ENCODE measurements at regions not wholly inside any gene's neighbourhood (a gene's known extent, or its start where the extent isn't known, plus 50 kb on each side); places are given as distances from the start of the nearest gene placed in this dataset.

DNA sequence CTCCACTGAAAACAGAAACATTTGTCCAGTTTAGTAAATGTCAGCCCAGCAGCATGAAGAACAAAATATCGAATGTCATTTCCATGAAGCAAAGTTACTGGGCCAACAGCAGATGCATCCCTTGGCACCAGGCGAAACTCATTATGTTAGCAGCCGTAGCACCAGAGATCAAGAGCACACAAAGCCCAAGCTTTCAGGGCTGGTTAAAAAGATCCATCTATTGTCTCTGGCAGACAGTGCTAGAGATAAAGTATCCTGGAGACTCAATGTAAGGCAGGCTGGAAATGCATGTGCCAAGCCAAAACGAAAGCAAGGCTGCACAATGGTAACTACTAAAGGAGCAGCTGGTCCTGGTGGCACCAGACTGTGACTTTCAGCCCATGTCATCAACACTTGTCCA lies 120.3 kb upstream of the PLEKHG7 start:
- no peak for DNase-seq (ENCODE audit: low read depth)

DNA sequence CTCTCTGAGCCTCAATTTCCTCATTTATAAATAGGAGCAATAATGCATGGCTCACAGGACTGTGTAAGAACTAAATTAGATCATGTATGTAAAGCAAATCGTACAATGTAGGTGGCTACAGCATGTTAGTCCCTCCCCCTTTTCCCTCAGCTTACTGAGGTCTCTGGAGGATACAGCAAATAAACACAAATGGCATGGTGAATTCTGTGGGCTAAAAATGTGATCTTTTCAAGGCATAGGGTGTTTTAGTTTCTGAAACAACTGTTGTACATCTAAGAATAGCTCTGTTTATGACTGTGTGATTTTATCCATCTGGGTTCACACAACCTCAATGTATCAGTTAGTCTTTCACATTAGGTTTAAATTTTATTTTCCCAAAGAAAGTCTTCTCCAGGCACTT lies 121.2 kb upstream of the PLEKHG7 start:
- no peak for DNase-seq (ENCODE audit: low read depth)

DNA sequence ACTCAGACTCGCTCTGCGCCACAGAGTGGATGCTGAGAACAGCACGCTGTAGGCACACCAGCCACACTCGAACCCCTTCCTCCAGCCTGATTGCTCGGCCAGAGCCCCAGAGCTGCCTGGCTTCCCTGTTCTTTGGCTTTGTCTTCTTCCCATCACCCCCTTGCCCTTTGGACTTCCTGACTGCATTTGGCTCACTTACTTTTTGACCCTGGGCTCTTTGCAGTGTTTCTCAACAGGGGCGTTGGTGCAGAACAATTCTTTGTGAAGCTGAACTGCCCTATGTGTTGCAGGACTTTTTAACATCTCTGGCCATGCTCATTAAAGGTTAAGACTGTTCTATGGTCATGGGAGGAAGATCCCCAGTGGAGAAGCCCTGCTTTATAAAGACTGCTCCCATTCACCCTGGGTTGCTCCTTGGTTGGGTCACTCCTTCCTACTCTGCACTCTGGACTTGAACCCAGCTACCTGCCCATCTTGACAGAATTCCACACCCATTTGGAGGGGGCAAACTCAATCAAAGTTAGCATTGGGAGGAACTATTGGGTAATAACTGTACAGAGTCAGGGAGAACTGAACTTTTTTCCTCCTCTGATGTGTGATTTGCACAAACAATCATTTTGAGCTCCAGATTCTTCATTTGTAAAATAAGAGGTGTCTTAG lies 127.7 kb upstream of the PLEKHG7 start:
- DNase-seq (ENCODE audit: low read depth): no peak

DNA sequence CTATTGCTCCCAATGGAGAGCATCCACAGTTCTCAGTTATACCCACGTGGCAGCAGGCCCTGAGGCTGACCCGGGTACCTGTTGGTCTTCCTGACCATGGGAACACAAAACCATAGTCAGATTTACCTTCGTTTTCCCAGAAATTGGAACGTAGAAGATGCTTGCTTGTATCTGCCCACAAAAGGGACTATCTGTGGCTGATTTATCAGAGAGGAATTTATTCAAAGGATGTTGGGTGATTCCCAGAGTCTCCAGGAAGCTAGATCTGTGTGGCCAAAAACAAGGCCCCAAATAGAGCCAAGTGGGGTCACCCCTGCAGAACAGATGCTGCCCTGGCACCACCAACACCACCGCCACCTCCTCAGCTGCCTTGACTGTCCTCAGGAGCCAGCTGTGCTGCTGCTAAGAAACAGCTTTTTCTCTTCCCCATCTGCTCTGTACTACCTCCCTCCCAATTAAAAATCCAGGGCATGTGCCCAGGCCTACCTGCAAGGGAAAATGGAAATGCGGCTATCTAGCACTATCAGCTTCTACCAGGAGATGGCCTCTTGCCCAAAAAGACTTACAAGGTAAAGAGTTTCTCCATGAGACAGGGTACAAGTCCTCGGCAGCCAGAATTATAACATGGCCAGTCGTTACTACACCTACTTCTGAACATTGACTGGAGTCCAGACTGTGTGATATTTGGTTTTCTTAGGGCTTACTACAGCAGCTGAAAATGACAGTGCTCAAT lies 128.6 kb upstream of the PLEKHG7 start:
- DNase-seq (ENCODE audit: low read depth): no peak

DNA sequence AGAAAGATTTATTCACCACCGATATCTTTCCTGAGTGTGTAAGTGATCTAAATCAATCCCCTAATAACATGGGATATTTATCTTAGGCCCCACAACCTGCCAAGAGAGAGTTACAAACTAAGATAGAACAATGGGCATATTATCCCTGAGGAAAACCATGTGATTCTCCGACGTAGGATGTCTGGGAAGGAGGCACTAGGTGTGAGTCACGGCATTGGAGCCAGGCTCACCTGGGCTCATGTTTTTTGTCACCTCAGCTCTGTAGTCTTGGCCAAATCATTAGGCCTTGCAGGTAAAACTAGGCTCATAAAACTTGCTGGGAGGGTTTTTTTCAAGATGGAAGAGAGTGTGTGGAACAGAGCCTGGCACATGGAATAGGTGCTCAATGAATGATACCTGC lies 129.7 kb upstream of the PLEKHG7 start:
- no peak for DNase-seq (ENCODE audit: low read depth)

DNA sequence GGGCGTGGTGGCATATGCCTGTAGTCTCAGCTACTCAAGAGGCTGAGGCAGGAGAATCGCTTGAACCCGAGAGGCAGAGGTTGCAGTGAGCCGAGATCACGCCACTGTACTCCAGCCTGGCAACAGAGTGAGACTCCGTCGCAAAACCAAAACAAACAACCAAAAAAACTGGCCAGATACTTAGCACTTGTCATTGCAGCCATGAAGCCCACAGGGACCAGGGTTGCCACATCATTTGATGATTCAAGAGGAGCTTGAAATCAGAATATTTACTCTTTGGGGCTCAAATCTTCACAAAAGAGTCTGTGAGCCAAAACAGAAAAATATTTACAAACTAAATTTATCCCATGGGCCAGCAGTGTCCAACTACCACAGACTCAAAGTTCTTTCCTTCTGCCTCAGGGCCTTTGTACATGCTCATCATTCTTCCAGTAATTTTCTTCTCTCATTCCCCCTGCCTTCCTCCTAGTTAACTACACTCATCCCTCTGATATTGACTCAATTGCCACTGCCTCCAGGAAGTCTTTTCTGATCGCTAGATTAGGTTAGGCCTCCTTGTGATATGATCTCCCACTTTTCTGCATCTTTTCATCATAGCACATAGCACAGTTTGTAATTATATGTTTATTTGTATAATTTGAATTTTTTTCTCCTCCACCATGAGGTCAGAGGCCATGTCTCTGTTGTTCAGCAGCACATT lies 130.8 kb upstream of the PLEKHG7 start:
- DNase-seq (ENCODE audit: low read depth): no peak

DNA sequence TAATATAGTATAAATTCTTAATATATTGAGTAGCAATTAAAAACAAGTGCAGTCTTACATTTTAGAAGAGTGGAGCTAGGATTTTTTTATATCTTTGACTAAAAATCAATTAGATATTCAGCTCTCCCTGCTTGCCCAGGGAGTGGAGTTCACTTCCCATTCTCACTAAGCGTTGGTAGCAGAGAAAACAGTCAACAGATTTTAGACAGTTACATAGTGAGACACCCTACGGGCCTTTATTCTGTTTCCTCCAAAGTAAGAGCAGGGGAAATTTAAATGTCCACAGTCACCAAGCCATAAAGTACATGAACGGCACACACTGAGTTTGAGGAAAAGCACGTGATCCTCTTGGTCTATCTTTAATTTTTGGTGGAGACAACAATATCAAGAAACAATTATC lies 131.6 kb upstream of the PLEKHG7 start:
- DNase-seq (ENCODE audit: low read depth): no peak

DNA sequence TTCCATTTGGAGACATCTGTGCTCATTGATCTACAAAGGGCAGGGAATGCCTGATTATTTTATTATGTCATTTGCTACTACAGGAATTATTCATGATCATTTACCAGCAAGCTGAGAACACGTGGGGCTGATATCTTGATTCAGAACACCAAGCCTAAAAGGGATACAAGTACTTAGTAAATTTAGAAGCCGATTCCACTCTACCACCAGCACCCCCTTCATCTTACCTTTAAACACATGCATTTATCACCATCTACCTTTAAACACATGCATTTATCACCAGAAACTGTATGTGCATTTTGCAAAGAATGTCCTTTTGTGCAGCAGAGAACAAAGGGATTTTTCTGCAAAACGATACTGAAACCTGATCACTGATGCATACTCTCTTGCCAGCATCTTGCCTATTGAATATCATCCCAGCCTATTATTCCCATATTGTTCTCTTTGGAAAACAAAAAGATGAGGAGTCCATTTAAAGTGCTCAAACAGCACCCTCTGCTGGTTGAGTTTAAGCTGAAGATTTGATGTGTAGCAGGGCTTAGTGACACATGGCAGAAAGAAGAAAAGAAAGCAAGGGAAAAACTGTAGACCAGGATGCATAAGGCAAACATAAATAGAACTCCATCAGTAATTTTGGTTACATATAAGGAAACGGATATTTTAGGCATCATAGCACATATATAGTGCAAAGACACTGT lies 132.6 kb upstream of the PLEKHG7 start:
- peak; percentile 82 for DNase-seq (ENCODE audit: low read depth)

DNA sequence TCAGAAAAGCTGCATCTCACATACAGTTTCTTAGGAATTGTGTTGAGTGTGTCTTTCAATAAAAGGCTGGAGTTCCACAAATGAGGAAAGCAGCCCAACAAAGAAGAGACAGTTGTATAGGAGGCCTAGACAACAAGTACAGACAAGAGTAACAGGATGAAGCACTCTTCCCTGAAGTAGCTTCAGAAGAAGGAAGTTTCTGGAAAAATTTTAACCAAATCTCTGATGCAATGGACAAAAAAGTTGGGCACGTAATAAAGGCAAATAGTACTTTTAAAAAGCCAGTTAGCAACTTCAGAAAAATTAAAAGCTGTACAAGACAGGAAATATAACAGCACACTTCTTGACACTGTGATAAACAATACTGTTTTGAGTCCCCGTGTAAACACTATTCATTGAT lies 134.1 kb upstream of the PLEKHG7 start:
- DNase-seq (ENCODE audit: low read depth): no peak

DNA sequence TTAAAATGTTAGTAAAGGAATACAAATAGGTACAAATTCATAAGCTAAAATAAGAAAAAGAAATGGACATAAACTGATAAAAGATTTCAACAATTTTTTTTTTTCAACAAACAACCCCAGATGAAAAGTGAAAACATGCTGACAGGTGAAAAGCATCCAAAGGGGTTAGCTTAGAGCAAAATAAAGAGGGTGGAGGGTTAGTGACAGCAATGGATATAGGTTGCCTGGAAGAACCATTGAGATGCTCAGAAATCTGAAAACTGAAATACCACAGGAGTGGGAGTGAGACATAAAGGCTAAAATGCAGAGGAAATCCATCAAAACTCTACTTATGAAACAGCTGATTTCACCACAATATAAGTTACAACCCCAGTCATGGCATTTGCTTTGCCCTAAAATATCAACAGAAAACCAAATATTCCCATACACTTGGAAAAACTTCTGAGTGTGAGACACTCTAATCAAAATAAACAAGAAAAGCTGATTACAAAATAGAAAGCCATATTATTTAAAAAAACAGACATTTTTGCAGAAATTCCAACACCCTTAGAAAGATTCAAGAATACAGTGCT lies 136.3 kb upstream of the PLEKHG7 start:
- DNase-seq (ENCODE audit: low read depth): no peak

DNA sequence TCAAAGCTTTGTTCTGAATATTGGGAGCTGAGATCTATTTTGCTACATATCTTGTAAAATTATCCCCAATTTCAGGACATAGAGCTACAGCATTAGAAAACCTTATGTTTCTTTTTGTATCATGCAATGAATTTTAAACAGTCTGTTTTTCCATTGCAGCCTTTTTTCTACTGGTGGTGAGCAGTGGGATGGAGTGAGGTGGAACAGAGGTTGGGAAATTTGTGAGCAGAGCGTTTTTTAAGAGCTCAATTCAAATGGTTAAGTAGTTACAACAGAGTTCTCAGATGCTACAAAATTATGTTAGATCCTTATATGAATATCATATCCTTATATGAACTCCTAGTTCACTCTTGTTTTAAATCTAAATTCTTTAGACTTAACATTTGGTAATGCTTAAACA lies 139.0 kb upstream of the PLEKHG7 start:
- no peak for DNase-seq (ENCODE audit: low read depth)

DNA sequence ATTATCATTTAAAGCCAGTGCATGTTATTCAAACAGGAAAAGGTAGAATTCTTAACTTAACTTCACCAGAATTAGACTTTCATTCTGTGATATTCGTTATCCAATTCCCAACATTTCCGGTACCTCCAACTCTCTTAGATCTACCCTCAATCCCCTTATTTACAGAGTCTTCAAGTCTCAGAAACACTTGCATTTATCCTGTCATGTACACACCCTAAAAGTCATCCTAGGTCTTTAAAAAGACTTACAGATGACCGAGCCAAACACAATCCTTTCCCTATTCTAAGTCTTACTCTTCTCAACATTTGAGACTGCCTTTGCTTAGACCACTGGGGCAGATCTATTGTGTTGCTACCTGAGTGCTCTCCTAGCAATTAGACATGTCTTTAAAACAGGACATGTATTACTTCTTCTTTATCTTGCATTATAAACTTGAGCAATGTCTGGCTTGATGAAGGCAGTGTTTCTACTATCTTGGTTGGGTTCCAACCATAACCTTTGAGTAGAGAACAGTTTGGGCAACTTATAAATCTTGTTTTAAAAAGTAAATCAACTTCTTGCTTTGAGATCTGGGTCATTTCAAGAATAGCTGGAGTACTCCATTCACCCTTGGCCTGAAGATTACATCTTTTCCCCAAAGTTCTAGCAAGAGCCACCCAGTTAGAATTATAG lies 140.6 kb upstream of the PLEKHG7 start:
- no peak for DNase-seq (ENCODE audit: low read depth)

DNA sequence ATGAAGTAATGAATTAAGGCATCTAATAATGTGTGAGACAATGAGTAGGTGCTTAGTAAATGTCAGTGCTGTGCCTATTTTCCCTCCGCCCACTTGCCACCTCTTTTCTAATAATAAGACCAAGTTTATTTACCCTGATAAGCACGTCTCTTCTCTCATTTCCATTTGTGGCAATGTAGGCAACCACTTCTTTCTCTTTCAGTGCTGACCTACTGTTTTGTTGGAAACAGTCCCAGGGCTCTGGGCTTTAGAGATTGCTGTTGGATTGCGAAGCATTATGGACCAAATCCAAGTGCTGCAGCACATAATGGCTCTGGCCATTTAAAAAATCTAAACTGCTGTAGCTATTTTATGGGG lies 141.3 kb upstream of the PLEKHG7 start:
- DNase-seq (ENCODE audit: low read depth): peak; percentile 95

DNA sequence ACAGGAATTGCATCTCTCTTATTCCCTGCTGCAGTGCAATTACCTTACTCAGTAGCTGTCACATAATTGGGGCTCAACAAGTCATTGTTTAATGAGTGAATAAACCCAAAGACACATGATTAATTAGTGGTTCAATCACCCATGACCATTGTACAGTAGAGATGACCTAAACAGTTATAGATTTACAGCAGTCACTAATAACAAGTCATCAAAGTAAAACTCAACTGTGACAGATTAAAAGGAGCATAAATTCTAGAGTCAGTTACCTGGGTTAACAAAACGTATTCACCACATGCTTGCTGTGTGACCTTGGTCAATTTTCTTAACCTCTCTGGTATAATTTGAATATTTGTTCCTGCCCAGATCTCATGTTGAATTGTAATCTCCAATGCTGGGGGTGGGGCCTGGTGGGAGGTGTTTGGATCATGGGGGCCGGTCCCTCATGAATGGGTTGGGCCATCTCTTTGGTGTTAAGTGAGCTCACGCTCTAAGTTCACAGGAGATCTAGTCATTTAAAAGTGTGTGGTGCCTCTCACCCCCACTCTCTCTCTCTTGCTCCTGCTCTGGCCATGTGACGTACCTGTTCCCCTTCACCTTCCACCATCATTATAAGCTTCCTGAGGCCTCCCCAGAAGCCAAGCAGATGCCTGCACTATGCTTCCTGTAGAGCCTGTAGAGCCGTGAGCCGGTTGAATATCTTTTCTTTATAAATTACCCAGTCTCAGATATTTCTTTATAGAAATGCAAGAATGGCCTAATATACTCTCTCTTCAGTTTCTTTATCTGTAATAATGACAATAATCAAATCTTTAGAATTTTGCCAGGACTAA lies 141.9 kb upstream of the PLEKHG7 start:
- no peak for DNase-seq (ENCODE audit: low read depth)

DNA sequence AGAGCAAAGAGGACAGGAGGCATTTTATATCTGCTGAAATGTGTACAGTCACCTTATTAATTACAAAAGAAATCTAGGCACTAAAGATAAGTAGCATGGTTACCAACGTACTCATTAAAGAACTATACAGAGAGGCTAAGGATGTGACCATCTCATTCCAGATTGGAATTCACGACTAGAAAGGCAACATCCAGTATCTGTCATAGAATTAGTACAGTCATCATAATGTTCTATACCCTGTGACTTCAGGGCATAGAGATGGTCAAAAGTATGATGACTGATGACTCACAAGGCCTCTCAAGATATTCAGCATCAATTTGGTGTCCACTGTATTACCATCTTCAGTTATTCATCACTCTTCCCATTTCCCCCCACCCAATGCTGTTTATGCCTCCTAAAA lies 144.0 kb upstream of the PLEKHG7 start:
- DNase-seq (ENCODE audit: low read depth): no peak

DNA sequence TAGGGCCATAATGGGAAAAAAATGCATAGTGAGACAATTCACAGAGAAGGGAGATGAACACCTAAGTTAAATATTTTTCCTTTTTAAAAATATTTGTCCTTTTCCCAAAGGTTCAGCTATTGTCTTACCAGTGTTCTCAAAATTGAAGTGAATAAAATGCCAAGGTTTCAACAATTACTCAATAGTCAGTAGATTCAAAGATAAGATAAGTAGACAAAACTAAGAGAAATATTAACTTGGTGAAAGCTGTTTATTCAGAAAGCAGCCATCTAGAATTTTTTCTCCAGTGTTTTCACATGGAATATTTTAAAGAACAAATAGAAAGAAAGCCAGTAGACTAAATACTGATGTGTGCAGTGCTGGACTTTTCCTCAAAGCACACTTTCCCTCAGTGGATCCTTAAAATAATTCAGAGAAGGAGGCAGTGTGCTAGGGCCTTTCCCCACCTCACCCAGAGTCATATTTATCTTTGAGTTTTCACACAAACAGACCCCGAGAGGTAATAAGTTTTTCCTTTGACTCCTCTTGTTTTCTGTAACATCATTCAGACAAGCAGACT lies 144.5 kb upstream of the PLEKHG7 start:
- no peak for DNase-seq (ENCODE audit: low read depth)

DNA sequence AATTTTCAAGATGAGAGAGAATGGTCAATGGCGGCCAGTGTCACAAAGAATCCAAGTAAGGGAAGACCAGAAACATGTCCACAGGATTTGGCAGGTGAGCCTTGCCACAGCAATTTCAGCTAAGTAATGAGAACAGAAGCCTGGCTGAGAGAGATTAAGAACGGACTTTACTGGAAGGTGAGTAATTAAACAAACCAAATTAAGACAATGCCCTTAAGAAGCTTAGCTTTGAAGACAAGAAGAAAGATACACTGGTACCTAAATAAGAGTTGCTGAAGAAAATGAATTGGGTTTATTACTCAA lies 145.4 kb upstream of the PLEKHG7 start:
- DNase-seq (ENCODE audit: low read depth): no peak

DNA sequence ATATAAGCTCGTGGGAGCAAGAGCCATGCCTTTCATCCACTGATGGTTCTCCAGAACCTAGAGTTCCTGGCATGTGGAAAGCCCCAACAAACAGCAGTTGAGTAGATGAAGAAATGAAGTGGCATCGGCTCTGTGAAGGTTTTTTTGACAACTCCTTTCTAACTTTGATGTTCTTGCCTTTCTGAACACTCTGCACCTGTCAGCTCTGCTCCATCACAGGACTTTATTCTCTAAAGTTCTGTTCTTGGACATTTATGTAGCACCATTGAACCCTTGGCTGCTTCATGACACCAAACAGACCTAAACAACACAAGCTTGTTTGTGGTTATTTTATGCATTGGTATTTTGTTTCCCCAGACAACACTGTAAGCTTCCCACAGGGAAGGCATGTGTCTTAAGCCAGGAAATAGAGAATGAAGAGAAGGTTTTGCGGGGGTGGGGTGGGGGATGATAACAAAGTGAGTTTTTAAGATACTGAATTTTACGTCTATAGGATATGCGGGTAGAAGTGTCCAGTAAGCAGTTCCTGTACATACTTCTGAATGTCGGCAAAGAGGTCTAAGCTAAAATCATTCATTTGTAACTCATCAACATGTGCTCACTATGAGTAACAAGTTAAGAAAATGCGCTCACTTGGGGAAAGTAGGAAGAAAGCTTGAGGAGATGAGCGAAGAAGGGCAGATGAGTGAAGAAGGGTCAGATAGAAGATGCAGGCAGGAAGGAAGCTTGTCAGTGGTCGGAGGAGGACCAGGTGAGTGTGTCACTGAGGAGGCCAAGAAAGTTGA lies 146.0 kb upstream of the PLEKHG7 start:
- DNase-seq (ENCODE audit: low read depth): no peak

DNA sequence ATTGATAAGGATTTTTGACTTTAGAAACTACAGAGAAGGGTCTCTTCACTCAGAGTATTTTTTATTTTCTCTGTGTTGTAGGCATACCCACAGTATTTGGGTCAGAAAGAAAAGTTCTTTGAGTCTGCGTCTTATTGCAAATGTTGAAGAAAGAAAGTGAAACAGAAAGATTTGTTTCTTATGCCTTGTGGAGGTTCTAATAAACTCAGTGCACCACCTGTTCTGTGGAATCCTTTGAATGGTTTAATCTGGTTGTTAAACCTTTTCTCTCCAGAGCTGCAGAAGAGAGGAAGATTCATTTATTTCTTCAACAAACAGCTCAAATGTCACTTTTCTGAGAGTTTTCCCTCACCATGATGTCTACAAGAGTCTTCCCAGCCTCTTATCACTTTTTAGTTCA lies 146.6 kb upstream of the PLEKHG7 start:
- DNase-seq (ENCODE audit: low read depth): no peak
